T-helper 1 cell (primary cell): ENCODE measurements at regions not wholly inside any gene's neighbourhood (a gene's known extent, or its start where the extent isn't known, plus 50 kb on each side); places are given as distances from the start of the nearest gene placed in this dataset.
"Not testable (repeated sequence)": the region's sequence is repeated elsewhere in the genome, so short reads cannot be mapped to it uniquely, and the experiment has no call there.

Experiments used
- DNase-seq, 5 donors: peaks; one replicate each; pipeline ENCODE4 v3.0.0-alpha.2; 2012 to 2020

DNA sequence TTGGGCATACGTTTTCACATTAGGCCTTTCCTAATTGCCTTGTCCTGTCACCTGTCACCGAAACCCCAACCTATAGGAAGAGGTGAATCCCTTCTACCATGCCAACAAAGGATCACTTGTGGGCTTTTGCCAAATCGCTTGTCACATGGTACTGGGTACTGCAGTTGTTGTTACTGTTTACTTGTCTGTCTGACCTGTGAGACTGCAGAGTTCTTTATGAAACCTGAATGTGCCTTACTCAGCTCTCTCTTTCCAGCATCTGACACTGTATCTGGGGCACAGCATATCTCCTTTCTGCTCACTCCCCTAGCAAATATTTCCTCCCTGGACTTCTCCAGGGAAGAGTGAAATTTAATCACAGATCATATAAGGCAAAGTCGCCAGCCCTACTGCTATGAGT lies 1272.4 kb downstream of the CDH8 start:
- no peak for DNase-seq

DNA sequence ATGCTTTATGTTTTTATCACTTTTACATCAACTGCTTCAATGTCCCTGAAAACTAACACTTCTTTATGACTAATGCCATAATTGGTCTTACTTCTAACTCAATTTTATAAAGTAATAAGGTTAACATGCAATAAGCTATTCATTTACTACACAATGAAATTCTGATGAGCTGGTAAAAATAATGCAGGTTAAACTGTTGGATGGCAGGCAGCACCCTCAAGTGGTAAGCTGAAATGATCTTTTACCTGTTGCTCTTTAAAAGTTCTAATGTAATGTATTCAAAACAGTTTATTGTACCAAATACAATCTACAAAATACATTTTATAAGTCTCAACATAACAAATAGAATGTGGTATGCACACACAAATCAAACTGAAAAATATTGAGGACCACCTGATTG lies 1280.3 kb downstream of the CDH8 start:
- no peak for DNase-seq

DNA sequence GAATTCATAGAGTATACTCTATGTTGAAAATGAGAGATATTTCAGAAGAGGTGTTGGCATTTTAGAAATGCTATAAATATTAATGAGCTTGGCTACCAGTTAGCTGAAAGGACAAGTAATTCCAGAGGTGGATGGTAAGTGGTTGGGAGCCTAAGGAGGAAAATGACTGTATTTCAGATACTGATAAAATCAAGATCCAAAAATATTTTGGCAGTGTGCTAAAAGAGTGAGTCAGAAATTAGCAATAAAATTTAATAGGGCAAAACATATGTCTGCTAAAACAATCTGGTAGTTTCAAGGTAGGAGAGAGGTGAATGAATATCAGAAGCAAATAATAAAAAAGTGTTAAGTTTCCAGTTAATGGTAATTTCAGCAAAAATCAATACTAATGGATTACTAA lies 1287.9 kb downstream of the CDH8 start:
- DNase-seq = no peak

GRCh38 chr16:60744198-60744597 lies 1292.0 kb downstream of the CDH8 start:
- no peak for DNase-seq

GRCh38 chr16:60741810-60742209 lies 1294.4 kb downstream of the CDH8 start:
- no peak for DNase-seq

DNA sequence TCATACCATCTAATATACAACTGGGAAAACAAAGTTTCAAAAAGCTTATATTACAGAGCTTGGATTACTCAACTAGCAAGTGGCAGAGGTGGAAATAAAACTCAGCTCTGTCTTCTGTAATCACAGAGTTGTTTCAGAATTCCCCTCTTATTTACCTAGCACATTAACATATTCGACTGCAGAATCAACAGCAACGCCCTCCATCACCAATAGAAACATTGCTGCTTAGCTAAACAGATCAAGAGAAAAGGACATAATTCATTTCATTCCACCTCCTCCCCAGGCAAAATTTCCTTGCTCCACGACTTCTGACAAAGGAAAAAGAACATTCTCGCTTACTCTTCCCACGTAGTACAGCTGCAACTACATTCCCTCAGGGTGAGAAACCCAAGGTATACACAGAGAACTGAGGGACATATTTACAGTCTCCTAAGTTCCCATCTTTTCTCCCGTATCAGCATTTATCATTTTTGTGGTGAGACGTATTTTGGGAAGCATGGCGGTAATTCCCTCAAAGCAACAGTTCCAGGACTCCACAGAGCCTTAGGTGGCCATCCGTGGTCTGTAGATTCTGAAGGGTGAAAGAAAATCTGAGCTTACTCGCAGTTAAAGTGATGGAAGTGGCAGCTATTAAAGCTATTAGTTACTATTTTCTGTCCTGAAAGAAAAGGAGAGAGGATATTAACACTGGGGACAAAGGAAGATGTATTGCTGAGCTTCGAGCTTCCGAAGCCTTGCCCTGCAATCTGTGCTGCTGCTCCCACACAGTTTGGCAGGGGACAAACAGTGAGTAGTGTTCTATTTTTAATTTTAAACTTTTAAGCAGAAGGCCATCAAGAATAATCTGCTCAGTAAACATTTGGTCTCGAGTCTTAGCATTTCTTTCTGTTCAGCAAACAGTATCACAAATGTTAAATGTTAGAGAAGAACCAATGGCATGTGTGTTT lies 1296.2 kb downstream of the CDH8 start:
- DNase-seq = no peak

GRCh38 chr16:60731329-60732050 lies 1304.7 kb downstream of the CDH8 start:
- no peak for DNase-seq

GRCh38 chr16:60729051-60729450 lies 1307.2 kb downstream of the CDH8 start:
- DNase-seq = no peak

GRCh38 chr16:60727851-60728250 lies 1308.4 kb downstream of the CDH8 start:
- DNase-seq = no peak

- no peak for DNase-seq
Measured at GRCh38 chr16:60720060-60720459, 1316.2 kb downstream of the CDH8 start.

GRCh38 chr16:60717808-60718207 lies 1318.4 kb downstream of the CDH8 start:
- DNase-seq = no peak

DNA sequence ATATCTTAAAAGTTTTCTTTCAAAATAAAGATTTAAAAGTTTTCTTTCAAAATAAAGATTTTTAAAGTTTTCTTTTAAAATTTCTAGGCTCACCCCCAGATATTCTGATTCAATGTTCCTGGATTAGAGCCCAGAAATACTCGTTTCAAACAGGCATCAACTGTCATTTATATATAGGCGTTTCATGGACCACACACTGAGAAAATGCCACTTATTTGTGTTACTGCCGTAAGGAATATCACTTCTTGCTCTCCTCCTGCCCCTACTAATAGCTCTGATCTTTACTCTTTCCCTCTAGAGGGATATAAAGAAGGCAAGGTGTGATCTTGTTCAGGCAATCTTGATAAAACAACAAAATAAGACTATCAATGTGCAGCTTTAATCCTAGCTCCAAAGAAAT lies 1324.1 kb downstream of the CDH8 start:
- no peak for DNase-seq

DNA sequence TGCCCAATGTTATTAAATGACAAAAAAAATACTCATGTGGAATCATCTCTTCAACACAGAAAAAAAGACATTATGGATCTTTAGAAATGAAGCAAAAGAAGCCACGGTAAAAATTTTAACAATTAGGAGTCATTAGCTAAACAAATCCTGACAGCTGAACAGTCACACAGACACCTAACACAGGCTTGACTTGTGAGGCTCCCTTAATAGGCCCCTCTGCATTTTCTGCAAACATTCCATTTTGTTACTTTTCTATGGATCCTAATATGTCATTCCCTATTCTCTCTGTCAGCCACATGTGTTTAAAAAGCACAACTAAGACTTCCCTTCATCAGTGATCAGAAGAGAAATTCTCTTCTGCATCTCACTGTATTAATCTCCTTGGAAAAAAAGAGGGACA lies 1331.5 kb downstream of the CDH8 start:
- DNase-seq = no peak

DNA sequence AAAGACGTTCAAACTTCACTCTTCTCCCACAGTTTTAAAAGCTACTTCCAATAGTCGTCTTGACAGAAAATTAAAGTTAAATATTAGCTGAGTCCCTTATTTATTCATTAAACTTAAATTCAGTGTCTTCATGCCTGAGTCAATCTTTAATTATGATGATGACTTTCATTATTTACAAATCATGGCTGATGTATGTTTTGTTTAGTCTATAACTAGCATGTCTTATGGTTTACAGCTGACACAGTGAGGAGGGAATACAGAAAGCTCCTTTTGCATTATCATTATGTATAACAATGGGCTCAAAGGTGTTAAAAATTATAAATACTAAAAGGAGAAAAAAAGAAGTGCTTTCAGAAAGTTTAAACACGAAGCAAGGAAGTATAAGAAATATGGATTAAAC lies 1333.1 kb downstream of the CDH8 start:
- no peak for DNase-seq

- no peak for DNase-seq
Measured at GRCh38 chr16:60686824-60687223, 1349.4 kb downstream of the CDH8 start.

- DNase-seq = no peak
Measured at GRCh38 chr16:60684002-60684401, 1352.2 kb downstream of the CDH8 start.

DNA sequence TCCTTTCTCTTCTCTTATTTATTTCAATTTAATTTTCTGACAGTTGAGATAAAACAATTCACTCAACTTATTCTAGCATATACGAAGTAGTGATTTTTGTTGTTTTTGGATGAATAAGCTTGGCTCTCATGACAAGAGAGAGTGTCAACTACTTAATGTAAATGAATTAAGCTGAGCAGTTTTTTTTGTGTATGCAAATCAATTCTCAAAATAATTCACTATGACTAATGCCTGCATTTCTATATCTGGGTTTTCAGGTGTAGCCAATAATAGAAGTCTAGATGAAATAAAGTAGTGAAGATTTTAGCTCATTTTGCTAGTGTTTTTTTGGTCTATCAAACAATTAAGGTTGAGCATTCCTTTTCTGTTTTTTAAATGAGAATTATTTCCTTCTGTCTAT lies 1354.0 kb downstream of the CDH8 start:
- no peak for DNase-seq

DNA sequence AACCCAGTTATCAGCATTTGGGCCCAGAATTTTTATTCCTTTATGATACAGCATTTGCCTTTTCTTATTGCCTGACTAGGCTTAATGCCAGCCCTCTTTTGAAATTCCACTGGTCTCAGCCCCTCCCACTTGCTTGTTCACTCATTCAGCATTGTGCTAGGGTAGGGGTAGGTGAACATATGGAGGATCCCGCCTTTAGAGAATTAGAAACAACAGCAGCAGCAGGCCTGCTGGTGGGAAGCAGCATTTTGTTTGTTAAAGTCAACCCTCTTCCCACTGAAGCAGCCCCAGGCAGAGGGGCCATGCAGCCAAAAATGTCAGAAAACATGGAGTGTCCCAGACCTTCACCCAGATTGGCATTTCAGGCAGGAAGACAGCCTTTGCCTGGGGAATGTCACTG lies 1355.2 kb downstream of the CDH8 start:
- no peak for DNase-seq

DNA sequence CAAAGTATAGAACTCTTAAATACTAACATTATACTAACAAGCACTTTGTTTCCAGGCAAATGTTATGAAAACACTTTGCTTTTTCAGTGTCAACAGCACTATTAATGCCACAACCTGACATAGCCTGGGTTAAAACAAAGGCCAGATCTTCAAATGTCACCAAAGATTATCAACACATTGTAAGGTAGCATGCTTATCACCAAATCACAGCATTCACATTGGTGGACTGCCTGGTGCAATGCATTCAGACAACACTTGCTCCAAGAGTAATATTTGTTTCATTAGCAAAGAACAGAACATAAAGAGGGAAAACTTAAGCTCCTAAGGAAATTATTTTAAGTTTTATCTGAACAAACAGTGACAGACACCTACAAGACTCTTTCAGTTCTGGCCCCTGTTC lies 1361.2 kb downstream of the CDH8 start:
- no peak for DNase-seq

DNA sequence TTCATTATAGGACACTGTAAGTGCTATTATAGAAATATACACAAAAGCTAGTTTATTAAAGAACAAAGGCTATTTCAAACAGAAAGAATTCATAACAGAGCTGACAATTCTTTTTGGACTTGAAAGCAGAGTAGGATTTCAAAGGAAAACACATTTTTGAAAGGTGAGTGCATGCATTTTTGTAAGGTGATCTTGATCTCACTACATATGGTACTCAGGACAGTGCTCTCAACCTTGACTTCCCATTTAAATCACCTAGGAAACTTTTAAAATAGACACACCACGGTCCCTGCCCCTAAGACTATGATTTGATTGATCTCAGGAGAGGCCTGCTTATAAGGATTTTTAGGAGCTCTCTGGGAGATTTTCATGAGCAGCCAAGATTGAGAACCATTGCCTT lies 1362.0 kb downstream of the CDH8 start:
- no peak for DNase-seq

DNA sequence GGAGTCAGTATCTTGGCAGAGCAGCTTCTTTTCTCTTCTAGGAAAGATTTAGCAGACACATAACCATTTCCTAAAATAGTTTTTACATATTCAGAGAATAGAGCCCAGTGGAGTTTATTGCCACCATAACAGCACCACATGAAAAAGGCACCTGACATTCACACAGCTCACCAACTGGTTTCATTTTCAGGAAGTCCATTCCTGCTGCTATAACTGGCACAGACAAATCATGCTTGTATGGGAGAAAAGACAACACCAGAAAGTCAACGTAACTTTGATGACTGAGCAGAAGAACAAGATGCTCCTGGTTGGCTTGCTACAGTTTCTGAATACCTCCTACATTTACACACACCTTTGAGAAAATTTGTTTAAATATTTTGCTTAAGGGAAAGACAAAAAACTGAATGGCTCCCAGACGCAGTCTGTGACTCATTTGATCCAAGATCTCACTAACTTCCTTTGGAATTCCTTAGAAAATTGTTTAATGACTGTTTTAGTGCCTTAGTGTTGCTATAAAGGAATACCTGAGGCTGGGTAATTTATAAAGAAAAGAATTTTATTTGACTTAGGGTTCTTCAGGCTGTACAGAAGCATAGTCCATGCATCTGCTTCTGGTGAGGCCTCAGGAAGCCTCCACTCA lies 1380.6 kb downstream of the CDH8 start:
- DNase-seq = no peak

DNA sequence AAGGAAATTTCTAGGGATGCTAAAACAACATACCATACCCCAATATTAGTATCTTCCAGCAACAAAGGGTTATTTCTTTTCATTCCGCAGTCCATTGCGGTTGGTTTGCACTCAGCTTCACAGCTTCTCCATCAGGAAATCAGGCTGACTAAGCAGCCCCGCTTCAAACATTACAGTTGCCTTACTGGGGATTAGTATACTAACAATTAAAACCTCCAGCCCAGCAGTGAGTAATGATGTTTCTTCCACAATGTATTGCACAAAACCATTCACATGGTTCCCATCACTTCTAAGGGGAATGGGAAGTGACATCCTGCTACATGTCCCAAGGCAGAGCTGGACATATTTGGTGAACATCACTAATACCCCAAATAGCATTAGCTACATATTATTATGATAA lies 1384.9 kb downstream of the CDH8 start:
- DNase-seq = no peak

GRCh38 chr16:60648290-60648689 lies 1387.9 kb downstream of the CDH8 start:
- no peak for DNase-seq

GRCh38 chr16:60647388-60647787 lies 1388.8 kb downstream of the CDH8 start:
- DNase-seq = not testable (repeated sequence)
